Fibroblast of the conjunctiva (primary cell): ENCODE measurements at regions not wholly inside any gene's neighbourhood (a gene's known extent, or its start where the extent isn't known, plus 50 kb on each side); places are given as distances from the start of the nearest gene placed in this dataset.

Experiments used
- DNase-seq: peaks from one replicate; pipeline ENCODE4 v3.0.0-alpha.2; 2010; ENCODE audit warnings: low read depth

- DNase-seq = no peak
Observed at GRCh38 chr6:148164645-148165044, 178.0 kb upstream of the SASH1 start.

- peak; percentile 47 for DNase-seq
Observed at GRCh38 chr6:148166339-148166968, 176.2 kb upstream of the SASH1 start.

GRCh38 chr6:148169706-148170105, 172.9 kb upstream of the SASH1 start:
- no peak for DNase-seq

- DNase-seq = no peak
Observed at GRCh38 chr6:148170286-148170685, 172.4 kb upstream of the SASH1 start.

GRCh38 chr6:148173548-148173947, 169.1 kb upstream of the SASH1 start:
- no peak for DNase-seq

- no peak for DNase-seq
Observed at GRCh38 chr6:148175550-148176188, 167.0 kb upstream of the SASH1 start.

GRCh38 chr6:148177589-148178233, 164.9 kb upstream of the SASH1 start:
- DNase-seq = peak; percentile 46

- no peak for DNase-seq
Observed at GRCh38 chr6:148179786-148180185, 162.9 kb upstream of the SASH1 start.

- DNase-seq = no peak
Observed at GRCh38 chr6:148182378-148182777, 160.3 kb upstream of the SASH1 start.

- DNase-seq = no peak
Observed at GRCh38 chr6:148183776-148184175, 158.9 kb upstream of the SASH1 start.

GRCh38 chr6:148186916-148187315, 155.7 kb upstream of the SASH1 start:
- no peak for DNase-seq

- DNase-seq = peak; percentile 82
Observed at GRCh38 chr6:148192310-148192709, 150.3 kb upstream of the SASH1 start.

- DNase-seq = no peak
Observed at GRCh38 chr6:148193063-148193680, 149.5 kb upstream of the SASH1 start.

- no peak for DNase-seq
Observed at GRCh38 chr6:148195511-148195910, 147.1 kb upstream of the SASH1 start.

GRCh38 chr6:148199584-148199983, 143.1 kb upstream of the SASH1 start:
- DNase-seq = no peak

GRCh38 chr6:148200293-148200692, 142.3 kb upstream of the SASH1 start:
- DNase-seq = no peak

- no peak for DNase-seq
Observed at GRCh38 chr6:148200781-148201180, 141.9 kb upstream of the SASH1 start.

GRCh38 chr6:148203281-148203925, 139.2 kb upstream of the SASH1 start:
- DNase-seq = no peak

- DNase-seq = no peak
Observed at GRCh38 chr6:148203970-148204369, 138.7 kb upstream of the SASH1 start.

- no peak for DNase-seq
Observed at GRCh38 chr6:148208298-148208697, 134.3 kb upstream of the SASH1 start.

GRCh38 chr6:148211777-148212324, 130.8 kb upstream of the SASH1 start:
- DNase-seq = no peak

GRCh38 chr6:148212366-148212765, 130.3 kb upstream of the SASH1 start:
- DNase-seq = no peak
